ENCODE measurements at regions not wholly inside any gene's neighbourhood (a gene's known extent, or its start where the extent isn't known, plus 50 kb on each side); places are given as distances from the start of the nearest gene placed in this dataset.

DNA sequence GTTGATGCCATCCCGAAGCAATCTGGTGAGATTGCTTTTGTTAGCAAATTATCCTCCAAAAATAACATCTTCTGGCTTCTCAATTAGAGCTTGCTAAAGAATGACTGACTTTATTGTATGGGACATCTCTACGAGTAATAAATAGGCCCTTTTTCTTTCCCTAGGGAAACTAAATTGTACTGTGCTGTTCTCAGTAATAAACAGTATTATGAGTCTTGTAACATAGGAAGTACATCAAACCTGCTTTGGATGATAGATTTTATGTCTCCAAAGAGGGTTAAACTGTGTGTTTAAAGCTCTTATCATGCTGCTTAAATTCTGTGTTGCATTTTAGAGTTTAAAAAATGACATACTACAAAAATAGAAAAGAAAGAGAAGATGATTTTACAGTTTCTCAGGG is 153.4 kb upstream of the THRB start:
- ChIA-PET POLR2A (no interaction called here), CTCF (interaction anchor here (1.2 kb wide), 1 partner anchor 386 kb away, joined by 3 read pairs; no protein-coding TSS in a partner anchor)
- H3K27ac ChIP-seq (ENCODE audit: extremely low read depth, low read depth, low read length): no peak overlapping the region
- no peaks in the 10 kb centered on the region for H3K9me3 ChIP-seq (ENCODE audit: control insufficient read depth, insufficient read depth, low read depth, low read length)
- H3K4me1 ChIP-seq (ENCODE audit: control insufficient read depth, insufficient read depth, low read length): no peaks in the 10 kb centered on the region
- no peaks in the 10 kb centered on the region for H3K36me3 ChIP-seq (ENCODE audit: control insufficient read depth in 2 of 2, insufficient read depth in 1 of 2, low read length in 2 of 2)
- H3K4me3 ChIP-seq (ENCODE audit: low read depth, low read length): no peak overlapping the region
- no peak for TF ChIP-seq ZNF302 (tag by site-specific recombination; IDR thresholded peaks at IDR 0.05; ENCODE audit: low read depth)
- TF ChIP-seq, protein P1, sequence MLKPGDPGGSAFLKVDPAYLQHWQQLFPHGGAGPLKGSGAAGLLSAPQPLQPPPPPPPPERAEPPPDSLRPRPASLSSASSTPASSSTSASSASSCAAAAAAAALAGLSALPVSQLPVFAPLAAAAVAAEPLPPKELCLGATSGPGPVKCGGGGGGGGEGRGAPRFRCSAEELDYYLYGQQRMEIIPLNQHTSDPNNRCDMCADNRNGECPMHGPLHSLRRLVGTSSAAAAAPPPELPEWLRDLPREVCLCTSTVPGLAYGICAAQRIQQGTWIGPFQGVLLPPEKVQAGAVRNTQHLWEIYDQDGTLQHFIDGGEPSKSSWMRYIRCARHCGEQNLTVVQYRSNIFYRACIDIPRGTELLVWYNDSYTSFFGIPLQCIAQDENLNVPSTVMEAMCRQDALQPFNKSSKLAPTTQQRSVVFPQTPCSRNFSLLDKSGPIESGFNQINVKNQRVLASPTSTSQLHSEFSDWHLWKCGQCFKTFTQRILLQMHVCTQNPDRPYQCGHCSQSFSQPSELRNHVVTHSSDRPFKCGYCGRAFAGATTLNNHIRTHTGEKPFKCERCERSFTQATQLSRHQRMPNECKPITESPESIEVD (tag by site-specific recombination; IDR thresholded peaks at IDR 0.05): peak; percentile 59

DNA sequence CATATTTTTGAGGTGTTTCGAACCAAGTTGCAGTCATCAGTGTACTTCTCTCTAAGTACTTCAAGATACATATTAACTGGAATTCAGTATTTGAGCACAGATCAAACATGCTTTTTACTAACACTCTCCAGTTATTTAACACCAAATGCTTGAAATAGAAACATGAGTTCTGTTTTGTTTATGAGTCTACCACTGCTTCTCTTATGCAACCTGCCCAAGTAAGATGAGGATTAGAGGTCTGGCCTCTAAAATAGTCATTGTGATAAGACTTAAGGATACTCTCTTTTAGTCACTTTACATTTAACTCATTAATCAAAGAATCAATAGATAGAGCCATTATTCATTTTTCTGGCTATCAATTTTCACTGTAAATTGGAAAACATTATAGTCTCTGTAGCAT is 156.2 kb upstream of the THRB start:
- TF ChIP-seq, protein P2, sequence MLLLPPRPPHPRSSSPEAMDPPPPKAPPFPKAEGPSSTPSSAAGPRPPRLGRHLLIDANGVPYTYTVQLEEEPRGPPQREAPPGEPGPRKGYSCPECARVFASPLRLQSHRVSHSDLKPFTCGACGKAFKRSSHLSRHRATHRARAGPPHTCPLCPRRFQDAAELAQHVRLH (tag by site-specific recombination; IDR thresholded peaks at IDR 0.05): no peak
- no peak for TF ChIP-seq ZNF558 (tag by site-specific recombination; IDR thresholded peaks at IDR 0.05)
- no peak for TF ChIP-seq ZNF169 (tag by site-specific recombination; IDR thresholded peaks at IDR 0.05)
- no peak for TF ChIP-seq ZNF19 (tag by site-specific recombination; IDR thresholded peaks at IDR 0.05; ENCODE audit: low read depth)
- TF ChIP-seq, protein P1 (tag by site-specific recombination; IDR thresholded peaks at IDR 0.05): no peak
- TF ChIP-seq MEIS1 (CRISPR knock-in tag; IDR thresholded peaks at IDR 0.05; ENCODE audit: borderline replicate concordance): no peak
- TF ChIP-seq, protein P3, sequence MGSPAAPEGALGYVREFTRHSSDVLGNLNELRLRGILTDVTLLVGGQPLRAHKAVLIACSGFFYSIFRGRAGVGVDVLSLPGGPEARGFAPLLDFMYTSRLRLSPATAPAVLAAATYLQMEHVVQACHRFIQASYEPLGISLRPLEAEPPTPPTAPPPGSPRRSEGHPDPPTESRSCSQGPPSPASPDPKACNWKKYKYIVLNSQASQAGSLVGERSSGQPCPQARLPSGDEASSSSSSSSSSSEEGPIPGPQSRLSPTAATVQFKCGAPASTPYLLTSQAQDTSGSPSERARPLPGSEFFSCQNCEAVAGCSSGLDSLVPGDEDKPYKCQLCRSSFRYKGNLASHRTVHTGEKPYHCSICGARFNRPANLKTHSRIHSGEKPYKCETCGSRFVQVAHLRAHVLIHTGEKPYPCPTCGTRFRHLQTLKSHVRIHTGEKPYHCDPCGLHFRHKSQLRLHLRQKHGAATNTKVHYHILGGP (tag by site-specific recombination; IDR thresholded peaks at IDR 0.05): no peak
- TF ChIP-seq ZNF266 (tag by site-specific recombination; IDR thresholded peaks at IDR 0.05; ENCODE audit: low read depth): no peak
- TF ChIP-seq, protein P4, sequence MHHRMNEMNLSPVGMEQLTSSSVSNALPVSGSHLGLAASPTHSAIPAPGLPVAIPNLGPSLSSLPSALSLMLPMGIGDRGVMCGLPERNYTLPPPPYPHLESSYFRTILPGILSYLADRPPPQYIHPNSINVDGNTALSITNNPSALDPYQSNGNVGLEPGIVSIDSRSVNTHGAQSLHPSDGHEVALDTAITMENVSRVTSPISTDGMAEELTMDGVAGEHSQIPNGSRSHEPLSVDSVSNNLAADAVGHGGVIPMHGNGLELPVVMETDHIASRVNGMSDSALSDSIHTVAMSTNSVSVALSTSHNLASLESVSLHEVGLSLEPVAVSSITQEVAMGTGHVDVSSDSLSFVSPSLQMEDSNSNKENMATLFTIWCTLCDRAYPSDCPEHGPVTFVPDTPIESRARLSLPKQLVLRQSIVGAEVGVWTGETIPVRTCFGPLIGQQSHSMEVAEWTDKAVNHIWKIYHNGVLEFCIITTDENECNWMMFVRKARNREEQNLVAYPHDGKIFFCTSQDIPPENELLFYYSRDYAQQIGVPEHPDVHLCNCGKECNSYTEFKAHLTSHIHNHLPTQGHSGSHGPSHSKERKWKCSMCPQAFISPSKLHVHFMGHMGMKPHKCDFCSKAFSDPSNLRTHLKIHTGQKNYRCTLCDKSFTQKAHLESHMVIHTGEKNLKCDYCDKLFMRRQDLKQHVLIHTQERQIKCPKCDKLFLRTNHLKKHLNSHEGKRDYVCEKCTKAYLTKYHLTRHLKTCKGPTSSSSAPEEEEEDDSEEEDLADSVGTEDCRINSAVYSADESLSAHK (tag by site-specific recombination; IDR thresholded peaks at IDR 0.05): no peak
- no peak for TF ChIP-seq ZNF670 (tag by site-specific recombination; IDR thresholded peaks at IDR 0.05; ENCODE audit: low read depth)
- POLR2A ChIA-PET: no interaction called here

DNA sequence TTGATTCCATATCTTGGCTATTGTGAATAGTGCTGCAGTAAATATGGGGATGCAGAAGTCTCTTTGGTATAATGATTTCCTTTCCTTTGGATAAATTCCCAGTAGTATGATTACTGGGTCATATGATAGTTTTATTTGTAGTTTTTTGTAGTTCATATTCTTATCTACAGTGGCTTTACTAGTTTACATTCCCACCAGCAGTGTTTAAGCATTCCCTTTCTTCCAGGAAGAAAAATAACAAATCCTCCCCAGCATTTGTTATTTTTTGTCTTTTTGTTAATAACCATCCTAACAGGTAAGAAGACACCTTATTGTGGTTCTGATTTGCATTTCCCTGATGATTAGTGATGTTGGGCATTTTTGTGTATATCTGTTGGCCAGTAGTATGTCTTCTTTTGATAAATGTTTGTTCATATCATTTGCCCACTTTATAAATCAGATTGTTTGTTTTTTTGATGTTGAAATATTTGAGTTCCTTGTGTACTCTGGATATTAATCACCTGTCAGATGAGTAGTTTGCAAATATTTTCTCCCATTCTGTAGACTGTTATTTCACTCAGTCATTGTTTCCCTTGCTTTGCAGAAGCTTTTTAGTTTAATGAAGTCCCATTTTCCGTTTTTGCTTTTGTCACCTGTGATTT is 163.3 kb upstream of the THRB start:
- Histone ChIP-seq H3K9me3 (ENCODE audit: control insufficient read depth, insufficient read depth, low read depth, low read length) (no peaks in the 10 kb centered on the region), H3K36me3 (ENCODE audit: control insufficient read depth in 2 of 2, insufficient read depth in 1 of 2, low read length in 2 of 2) (no peaks in the 10 kb centered on the region), H3K4me1 (ENCODE audit: control insufficient read depth, insufficient read depth, low read length) (no peaks in the 10 kb centered on the region), H3K27ac (ENCODE audit: extremely low read depth, low read depth, low read length) (no peak overlapping the region), H3K4me3 (ENCODE audit: low read depth, low read length) (no peak overlapping the region)
- ChIA-PET CTCF (no interaction called here), POLR2A (no interaction called here)
- no peak for TF ChIP-seq ZNF76 (tag by site-specific recombination; IDR thresholded peaks at IDR 0.05; ENCODE audit: borderline replicate concordance, low read depth)
- no peak for TF ChIP-seq ZBTB48 (tag by site-specific recombination; IDR thresholded peaks at IDR 0.05)
- TF ChIP-seq ZNF600 (tag by site-specific recombination; IDR thresholded peaks at IDR 0.05): no peak
- TF ChIP-seq, protein P5, sequence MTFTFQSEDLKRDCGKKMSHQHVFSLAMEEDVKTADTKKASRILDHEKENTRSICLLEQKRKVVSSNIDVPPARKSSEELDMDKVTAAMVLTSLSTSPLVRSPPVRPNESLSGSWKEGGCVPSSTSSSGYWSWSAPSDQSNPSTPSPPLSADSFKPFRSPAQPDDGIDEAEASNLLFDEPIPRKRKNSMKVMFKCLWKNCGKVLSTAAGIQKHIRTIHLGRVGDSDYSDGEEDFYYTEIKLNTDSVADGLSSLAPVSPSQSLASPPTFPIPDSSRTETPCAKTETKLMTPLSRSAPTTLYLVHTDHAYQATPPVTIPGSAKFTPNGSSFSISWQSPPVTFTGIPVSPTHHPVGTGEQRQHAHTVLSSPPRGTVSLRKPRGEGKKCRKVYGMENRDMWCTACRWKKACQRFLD (tag by site-specific recombination; IDR thresholded peaks at IDR 0.05): no peak
- peak; percentile 86 for TF ChIP-seq GLIS1 (tag by site-specific recombination; IDR thresholded peaks at IDR 0.05)
- TF ChIP-seq ZNF473 (tag by site-specific recombination; IDR thresholded peaks at IDR 0.05): no peak
- TF ChIP-seq, protein P3 (tag by site-specific recombination; IDR thresholded peaks at IDR 0.05): peak; percentile 62; the same call in 1 of the 2 replicates

More for the DNA sequence above, 156.2 kb upstream of the THRB start:
- Histone ChIP-seq H3K27ac (ENCODE audit: extremely low read depth, low read depth, low read length) (no peak overlapping the region), H3K9me3 (ENCODE audit: control insufficient read depth, insufficient read depth, low read depth, low read length) (no peaks in the 10 kb centered on the region), H3K4me3 (ENCODE audit: low read depth, low read length) (no peak overlapping the region), H3K36me3 (ENCODE audit: control insufficient read depth in 2 of 2, insufficient read depth in 1 of 2, low read length in 2 of 2) (no peaks in the 10 kb centered on the region), H3K4me1 (ENCODE audit: control insufficient read depth, insufficient read depth, low read length) (no peaks in the 10 kb centered on the region)
- CTCF ChIA-PET: no interaction called here

Data from HEK293 (cell line).